ENCODE measurements at regions not wholly inside any gene's neighbourhood (a gene's known extent, or its start where the extent isn't known, plus 50 kb on each side); places are given as distances from the start of the nearest gene placed in this dataset.

- Mint-ChIP-seq H3K4me3 (ENCODE audit: unreplicated experiment) (no peak overlapping the region), H3K27ac (ENCODE audit: unreplicated experiment) (no peak overlapping the region), H3K36me3 (ENCODE audit: low read depth, unreplicated experiment) (no peaks in the 10 kb centered on the region), H3K4me1 (ENCODE audit: low read depth, unreplicated experiment) (peaks cover 8% of the 10 kb centered on the region), H3K27me3 (ENCODE audit: low read depth, unreplicated experiment) (peaks cover 22% of the 10 kb centered on the region), H3K9me3 (ENCODE audit: unreplicated experiment) (no peaks in the 10 kb centered on the region)
- Histone ChIP-seq H3K4me1 (ENCODE audit: insufficient read depth, low read length) (no peaks in the 10 kb centered on the region), H4K20me1 (ENCODE audit: insufficient read depth, low read length) (no peaks in the 10 kb centered on the region), H3K79me2 (ENCODE audit: insufficient read depth, low read length) (no peaks in the 10 kb centered on the region), H3K4me3 (ENCODE audit: insufficient read depth, low read depth, low read length) (no peak overlapping the region), H3K9me3 (ENCODE audit: insufficient read depth, low read depth, low read length) (no peaks in the 10 kb centered on the region), H3K27ac (ENCODE audit: low read depth, low read length) (no peak overlapping the region), H3K4me2 (ENCODE audit: low read length) (no peak overlapping the region), H3K36me3 (ENCODE audit: insufficient read depth, low read length) (no peaks in the 10 kb centered on the region), H2AFZ (ENCODE audit: low read depth, low read length) (no peak overlapping the region), H3K9ac (ENCODE audit: low read length) (no peak overlapping the region), H3K27me3 (ENCODE audit: insufficient read depth, low read length) (no peaks in the 10 kb centered on the region)
- no peak for TF ChIP-seq EZH2 (IDR thresholded peaks at IDR 0.05; ENCODE audit: insufficient read depth, low read length)
- TF ChIP-seq CTCF (IDR thresholded peaks at IDR 0.05; ENCODE audit: insufficient read depth, low read depth, low read length) = no peak
- DNase-seq (ENCODE audit: low read depth) (no peak), FAIRE-seq (no peak)
Observed at GRCh38 chr17:5869041-5869745, 201.0 kb upstream of the WSCD1 start.

- Histone ChIP-seq H3K9me3 (ENCODE audit: insufficient read depth, low read depth, low read length) (no peaks in the 10 kb centered on the region), H3K27ac (ENCODE audit: low read depth, low read length) (no peak overlapping the region), H3K79me2 (ENCODE audit: insufficient read depth, low read length) (no peaks in the 10 kb centered on the region), H4K20me1 (ENCODE audit: insufficient read depth, low read length) (no peaks in the 10 kb centered on the region), H3K4me1 (ENCODE audit: insufficient read depth, low read length) (no peaks in the 10 kb centered on the region), H3K4me3 (ENCODE audit: insufficient read depth, low read depth, low read length) (no peak overlapping the region), H2AFZ (ENCODE audit: low read depth, low read length) (no peak overlapping the region), H3K36me3 (ENCODE audit: insufficient read depth, low read length) (no peaks in the 10 kb centered on the region), H3K27me3 (ENCODE audit: insufficient read depth, low read length) (no peaks in the 10 kb centered on the region), H3K9ac (ENCODE audit: low read length) (no peak overlapping the region), H3K4me2 (ENCODE audit: low read length) (no peak overlapping the region)
- Mint-ChIP-seq H3K36me3 (ENCODE audit: low read depth, unreplicated experiment) (no peaks in the 10 kb centered on the region), H3K9me3 (ENCODE audit: unreplicated experiment) (no peaks in the 10 kb centered on the region), H3K4me3 (ENCODE audit: unreplicated experiment) (no peak overlapping the region), H3K27ac (ENCODE audit: unreplicated experiment) (no peak overlapping the region), H3K27me3 (ENCODE audit: low read depth, unreplicated experiment) (peaks cover 23% of the 10 kb centered on the region), H3K4me1 (ENCODE audit: low read depth, unreplicated experiment) (peaks cover 8% of the 10 kb centered on the region)
- no peak for DNase-seq (ENCODE audit: low read depth)
- FAIRE-seq = no peak
- TF ChIP-seq CTCF (IDR thresholded peaks at IDR 0.05; ENCODE audit: insufficient read depth, low read depth, low read length) (no peak), EZH2 (IDR thresholded peaks at IDR 0.05; ENCODE audit: insufficient read depth, low read length) (no peak)
Observed at GRCh38 chr17:5870231-5870953, 199.8 kb upstream of the WSCD1 start.

GRCh38 chr17:5871666-5872065 is 198.5 kb upstream of the WSCD1 start:
- Histone ChIP-seq H3K9ac (ENCODE audit: low read length) (no peak overlapping the region), H4K20me1 (ENCODE audit: insufficient read depth, low read length) (no peaks in the 10 kb centered on the region), H3K4me2 (ENCODE audit: low read length) (no peak overlapping the region), H3K4me1 (ENCODE audit: insufficient read depth, low read length) (no peaks in the 10 kb centered on the region), H3K79me2 (ENCODE audit: insufficient read depth, low read length) (no peaks in the 10 kb centered on the region), H3K4me3 (ENCODE audit: insufficient read depth, low read depth, low read length) (no peak overlapping the region), H3K36me3 (ENCODE audit: insufficient read depth, low read length) (no peaks in the 10 kb centered on the region), H3K27me3 (ENCODE audit: insufficient read depth, low read length) (peaks cover 3% of the 10 kb centered on the region), H3K9me3 (ENCODE audit: insufficient read depth, low read depth, low read length) (no peaks in the 10 kb centered on the region), H2AFZ (ENCODE audit: low read depth, low read length) (no peak overlapping the region), H3K27ac (ENCODE audit: low read depth, low read length) (no peak overlapping the region)
- peaks cover 28% of the 10 kb centered on the region for H3K27me3 Mint-ChIP-seq (ENCODE audit: low read depth, unreplicated experiment)
- H3K36me3 Mint-ChIP-seq (ENCODE audit: low read depth, unreplicated experiment) = no peaks in the 10 kb centered on the region
- TF ChIP-seq CTCF (IDR thresholded peaks at IDR 0.05; ENCODE audit: insufficient read depth, low read depth, low read length) (no peak), EZH2 (IDR thresholded peaks at IDR 0.05; ENCODE audit: insufficient read depth, low read length) (no peak)
- no peak overlapping the region for H3K27ac Mint-ChIP-seq (ENCODE audit: unreplicated experiment)
- DNase-seq (ENCODE audit: low read depth) (no peak), FAIRE-seq (no peak)
- H3K4me1 Mint-ChIP-seq (ENCODE audit: low read depth, unreplicated experiment) = peaks cover 8% of the 10 kb centered on the region
- H3K9me3 Mint-ChIP-seq (ENCODE audit: unreplicated experiment) = no peaks in the 10 kb centered on the region
- no peak overlapping the region for H3K4me3 Mint-ChIP-seq (ENCODE audit: unreplicated experiment)
